ENCODE measurements at regions not wholly inside any gene's neighbourhood (a gene's known extent, or its start where the extent isn't known, plus 50 kb on each side); places are given as distances from the start of the nearest gene placed in this dataset.
"Not testable (repeated sequence)": the region's sequence is repeated elsewhere in the genome, so short reads cannot be mapped to it uniquely, and the experiment has no call there.

GRCh38 chr13:90591260-90591926 lies 756.1 kb upstream of the MIR17HG start:
- no peak for DNase-seq

GRCh38 chr13:90591927-90592268 lies 755.6 kb upstream of the MIR17HG start:
- no peak for DNase-seq

- no peak for DNase-seq
These were observed 754.5 kb upstream of the MIR17HG start for GRCh38 chr13:90592943-90593342.

- no peak for DNase-seq
These were observed 752.8 kb upstream of the MIR17HG start for GRCh38 chr13:90594681-90595080.

GRCh38 chr13:90605664-90606063 lies 741.8 kb upstream of the MIR17HG start:
- no peak for DNase-seq

GRCh38 chr13:90606921-90607320 lies 740.6 kb upstream of the MIR17HG start:
- not testable (repeated sequence) for DNase-seq

- DNase-seq: no peak
These were observed 735.1 kb upstream of the MIR17HG start for GRCh38 chr13:90612391-90612790.

GRCh38 chr13:90613076-90613795 lies 734.3 kb upstream of the MIR17HG start:
- DNase-seq: no peak

GRCh38 chr13:90615236-90615635 lies 732.3 kb upstream of the MIR17HG start:
- DNase-seq: no peak

- DNase-seq: no peak
These were observed 731.7 kb upstream of the MIR17HG start for GRCh38 chr13:90615767-90616166.

- no peak for DNase-seq
These were observed 729.4 kb upstream of the MIR17HG start for GRCh38 chr13:90618133-90618532.

GRCh38 chr13:90622541-90622940 lies 724.9 kb upstream of the MIR17HG start:
- no peak for DNase-seq

- no peak for DNase-seq
These were observed 724.0 kb upstream of the MIR17HG start for GRCh38 chr13:90623318-90624011.

- DNase-seq: no peak
These were observed 719.7 kb upstream of the MIR17HG start for GRCh38 chr13:90627813-90628212.

GRCh38 chr13:90628471-90628870 lies 719.0 kb upstream of the MIR17HG start:
- DNase-seq: no peak

GRCh38 chr13:90630716-90631115 lies 716.8 kb upstream of the MIR17HG start:
- no peak for DNase-seq

- DNase-seq: no peak
These were observed 715.3 kb upstream of the MIR17HG start for GRCh38 chr13:90632184-90632583.

- no peak for DNase-seq
These were observed 713.6 kb upstream of the MIR17HG start for GRCh38 chr13:90633849-90634248.

- no peak for DNase-seq
These were observed 706.5 kb upstream of the MIR17HG start for GRCh38 chr13:90640976-90641375.

- no peak for DNase-seq
These were observed 705.6 kb upstream of the MIR17HG start for GRCh38 chr13:90641884-90642283.

GRCh38 chr13:90645582-90645981 lies 701.9 kb upstream of the MIR17HG start:
- DNase-seq: no peak

GRCh38 chr13:90648497-90648896 lies 699.0 kb upstream of the MIR17HG start:
- DNase-seq: no peak

GRCh38 chr13:90652036-90652435 lies 695.5 kb upstream of the MIR17HG start:
- DNase-seq: no peak

- no peak for DNase-seq
These were observed 692.5 kb upstream of the MIR17HG start for GRCh38 chr13:90654970-90655369.
